Muscle of back (tissue), 3 donors: ENCODE measurements at regions not wholly inside any gene's neighbourhood (a gene's known extent, or its start where the extent isn't known, plus 50 kb on each side); places are given as distances from the start of the nearest gene placed in this dataset.
A peak's percentile ranks its signal among the peaks of the same experiment; 100 is the strongest.

Experiments
- DNase-seq, 3 donors: peaks; one replicate each; pipeline versions ENCODE4 v3.0.0 to v3.0.0-alpha.2; 2013

- peak in 1 of 3 donors; percentile 46 for DNase-seq
These were observed 395.5 kb downstream of the LRFN5 start for GRCh38 chr14:42002141-42002540.

DNA sequence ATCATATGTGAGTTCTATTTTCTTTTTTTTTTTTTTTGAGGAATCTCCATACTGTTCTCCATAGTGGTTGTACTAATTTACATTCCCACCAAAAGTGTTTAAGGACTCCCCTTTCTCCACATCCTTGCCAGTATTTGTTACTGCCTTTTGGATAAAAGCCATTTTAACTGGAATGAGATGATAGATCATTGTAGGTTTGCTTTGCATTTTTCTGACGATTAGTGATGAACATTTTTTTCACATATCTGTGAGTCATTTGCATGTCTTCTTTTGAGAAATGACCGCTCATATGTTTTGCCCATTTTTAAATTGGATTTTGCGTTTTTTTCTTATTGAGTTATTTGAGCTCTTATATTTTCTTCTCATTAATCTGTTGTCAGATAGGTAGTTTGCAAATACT lies 394.8 kb downstream of the LRFN5 start:
- peak in 1 of 3 donors; percentile 53 for DNase-seq

DNA sequence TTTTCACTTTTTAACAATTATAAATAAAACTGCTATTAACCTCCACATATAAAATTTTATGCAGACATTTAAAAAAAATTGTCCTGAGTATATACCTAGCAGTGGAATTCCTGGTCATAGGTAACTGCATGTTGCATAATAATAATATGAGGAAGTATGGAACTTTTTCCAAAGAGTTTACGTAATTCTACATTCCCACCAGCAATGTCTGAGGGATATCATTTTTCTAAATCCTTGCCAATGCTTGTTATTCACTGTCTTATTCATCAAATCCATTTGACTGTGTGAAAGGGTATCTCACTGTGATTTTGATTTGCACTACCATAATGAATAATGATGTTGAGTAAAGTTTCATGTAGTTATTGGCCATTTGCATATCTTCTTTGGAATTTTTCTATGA lies 393.8 kb downstream of the LRFN5 start:
- DNase-seq, result no peak

GRCh38 chr14:41993687-41994086 lies 387.0 kb downstream of the LRFN5 start:
- no peak for DNase-seq

DNA sequence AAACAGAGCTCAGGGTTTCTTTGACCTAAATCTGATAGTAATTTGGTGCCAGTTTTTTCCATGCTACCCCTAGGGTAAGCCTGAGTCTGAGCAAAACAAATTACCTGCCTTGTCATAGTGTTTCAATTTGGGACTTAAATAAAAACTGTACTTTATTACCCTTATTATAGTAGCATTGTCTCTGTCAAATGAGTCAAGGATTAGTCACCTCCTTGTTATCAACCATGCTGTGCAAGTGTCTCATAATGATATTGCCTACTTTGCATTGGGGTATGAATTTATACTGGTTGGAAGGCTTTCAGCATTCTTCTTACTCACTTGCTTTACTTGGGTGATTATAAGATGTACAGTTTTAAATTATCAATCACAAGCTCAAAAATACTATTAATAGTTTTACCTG lies 380.0 kb downstream of the LRFN5 start:
- peak in 1 of 3 donors; percentile 11 for DNase-seq

GRCh38 chr14:41986083-41986645 lies 379.5 kb downstream of the LRFN5 start:
- DNase-seq, result peak in 1 of 3 donors; percentile 1

DNA sequence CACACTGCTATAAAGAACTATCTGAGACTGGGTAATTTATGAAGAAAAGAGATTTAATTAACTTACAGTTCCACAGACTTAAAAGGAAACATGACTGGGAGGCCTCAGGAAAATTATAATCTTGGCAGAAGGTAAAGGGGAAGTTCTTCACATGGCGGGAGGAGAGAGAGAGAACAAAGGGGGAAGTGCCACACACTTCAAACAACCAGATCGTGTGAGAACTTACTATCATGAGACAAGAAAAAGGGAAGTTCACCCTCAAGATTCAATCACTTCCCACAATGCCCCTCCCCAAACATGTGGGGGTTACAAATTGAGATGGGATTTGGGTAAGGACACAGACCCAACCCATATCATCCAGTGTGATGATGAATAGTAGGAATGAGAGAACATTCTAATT lies 366.5 kb downstream of the LRFN5 start:
- peak in 1 of 3 donors; percentile 4 for DNase-seq

DNA sequence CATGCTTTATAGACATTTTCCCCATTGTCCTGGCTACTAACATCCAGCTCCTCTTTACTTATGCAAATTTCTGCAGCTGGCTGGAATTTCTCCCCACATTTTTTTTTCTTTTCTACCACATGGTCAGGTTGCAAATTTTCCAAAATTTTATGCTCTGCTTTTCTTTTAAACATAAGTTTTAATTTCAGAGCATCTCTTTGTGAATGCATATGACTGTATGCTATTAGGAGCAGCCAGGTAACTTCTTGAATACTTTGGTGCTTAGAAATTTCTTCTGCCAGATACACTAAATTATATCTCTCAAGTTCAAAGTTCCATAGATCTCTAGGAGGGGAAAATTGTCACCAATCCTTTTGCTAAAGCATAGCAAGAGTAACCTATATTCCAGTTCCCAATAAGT lies 365.9 kb downstream of the LRFN5 start:
- DNase-seq, result no peak

- peak in 2 of 3 donors; percentile 4 to 19 for DNase-seq
These were observed 353.6 kb downstream of the LRFN5 start for GRCh38 chr14:41960281-41960680.

DNA sequence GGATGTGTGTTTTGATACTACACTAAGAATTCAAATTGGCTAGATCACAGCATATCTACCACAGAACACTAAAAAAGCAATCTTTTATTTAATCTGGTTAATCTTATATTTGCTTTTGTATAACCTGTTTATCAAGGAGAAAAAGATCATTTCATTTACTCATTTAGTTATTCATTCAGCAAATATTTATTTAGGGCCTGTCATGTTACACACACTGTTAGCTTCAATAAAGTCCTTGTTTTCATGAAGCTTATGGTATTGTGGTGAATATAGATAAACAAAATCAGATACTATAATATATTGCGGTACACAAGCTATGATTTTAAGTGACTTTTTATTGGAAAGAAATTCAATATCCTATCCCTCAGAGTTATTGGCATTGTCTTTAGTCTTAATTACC lies 350.8 kb downstream of the LRFN5 start:
- DNase-seq, result no peak
